ENCODE measurements at regions not wholly inside any gene's neighbourhood (a gene's known extent, or its start where the extent isn't known, plus 50 kb on each side); places are given as distances from the start of the nearest gene placed in this dataset.

DNA sequence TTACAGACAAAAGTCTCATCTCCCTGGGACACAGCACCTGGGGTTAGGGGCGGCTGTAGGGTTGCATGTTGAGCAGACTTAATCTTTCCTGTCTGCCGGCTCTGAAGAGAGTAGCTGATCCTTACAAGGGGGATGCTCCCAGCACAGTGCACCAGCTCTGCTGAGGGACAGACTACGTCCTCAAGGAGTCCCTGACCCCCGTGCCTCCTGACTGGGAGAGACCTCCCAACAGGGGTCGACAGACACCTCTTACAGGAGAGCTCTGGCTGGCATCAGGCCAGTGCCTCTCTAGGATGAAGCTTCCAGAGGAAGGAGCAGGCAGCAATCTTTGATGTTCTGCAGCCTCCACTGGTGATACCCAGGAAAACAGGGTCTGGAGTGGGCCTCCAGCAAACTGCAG lies 506.0 kb upstream of the FMR1 start:
- no peak for DNase-seq
- in situ Hi-C loops (cut with MboI; ENCODE audit: low pct_unique_long_range_greater_than_20kb, low sequenced_read_pairs), result no loop called here

DNA sequence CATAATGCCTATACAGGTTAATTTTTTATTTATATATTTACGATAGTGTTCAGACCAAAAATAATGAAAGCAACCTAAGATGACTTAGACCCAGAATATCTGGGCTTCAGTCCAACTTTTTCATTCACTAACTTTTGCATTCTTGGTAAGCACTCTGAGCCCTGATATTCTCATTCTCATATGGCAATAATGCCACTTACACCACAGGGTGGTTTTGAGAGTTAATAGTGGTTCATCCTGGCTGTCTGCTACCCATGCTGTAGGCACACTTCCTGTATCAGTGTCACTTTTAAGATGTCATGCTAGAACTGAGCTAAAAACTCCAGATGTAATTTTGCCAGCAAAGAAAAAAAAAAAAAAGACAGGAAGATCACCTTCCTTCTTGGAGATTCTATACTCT lies 508.7 kb upstream of the FMR1 start:
- in situ Hi-C loops (cut with MboI; ENCODE audit: low pct_unique_long_range_greater_than_20kb, low sequenced_read_pairs), result no loop called here
- DNase-seq, result no peak

DNA sequence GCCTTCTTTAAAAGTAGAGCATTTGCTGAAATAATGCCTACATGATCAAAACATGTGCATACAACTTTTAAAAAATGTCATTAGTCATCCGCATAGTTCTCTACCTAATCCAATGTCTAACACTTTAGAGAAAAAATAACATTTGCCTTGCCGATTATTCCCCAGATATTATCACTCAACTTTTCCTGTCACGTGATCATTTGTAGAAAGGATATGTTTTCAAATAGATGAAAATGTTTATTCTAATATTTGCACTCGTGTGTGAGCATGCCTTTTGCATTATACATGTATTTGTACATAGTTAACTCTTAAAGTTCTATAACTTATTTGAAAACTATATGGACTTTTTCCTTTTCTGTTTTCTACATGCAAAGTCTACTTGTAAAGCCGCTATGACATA lies 533.0 kb upstream of the FMR1 start:
- in situ Hi-C loops (cut with MboI; ENCODE audit: low pct_unique_long_range_greater_than_20kb, low sequenced_read_pairs), result no loop called here
- no peak for DNase-seq

DNA sequence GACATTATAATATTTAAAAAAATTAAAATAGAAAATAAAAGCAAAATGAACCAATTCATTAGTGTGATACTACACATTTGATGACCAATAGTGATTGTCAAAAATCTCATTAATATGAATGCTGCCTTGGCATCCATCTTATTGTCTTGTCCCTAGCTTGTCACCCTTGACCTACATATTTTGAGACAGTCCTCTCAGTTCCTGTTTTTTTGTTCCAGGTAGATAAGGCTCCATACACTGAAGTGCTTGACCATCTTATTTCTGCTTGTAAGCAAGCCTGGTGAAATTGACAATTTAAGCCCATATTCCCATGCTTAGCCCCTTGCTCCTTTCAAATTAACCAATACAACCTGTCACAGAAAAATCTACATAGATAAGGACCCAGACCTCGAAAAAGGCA lies 534.0 kb upstream of the FMR1 start:
- no peak for DNase-seq
- in situ Hi-C loops (cut with MboI; ENCODE audit: low pct_unique_long_range_greater_than_20kb, low sequenced_read_pairs), result no loop called here

DNA sequence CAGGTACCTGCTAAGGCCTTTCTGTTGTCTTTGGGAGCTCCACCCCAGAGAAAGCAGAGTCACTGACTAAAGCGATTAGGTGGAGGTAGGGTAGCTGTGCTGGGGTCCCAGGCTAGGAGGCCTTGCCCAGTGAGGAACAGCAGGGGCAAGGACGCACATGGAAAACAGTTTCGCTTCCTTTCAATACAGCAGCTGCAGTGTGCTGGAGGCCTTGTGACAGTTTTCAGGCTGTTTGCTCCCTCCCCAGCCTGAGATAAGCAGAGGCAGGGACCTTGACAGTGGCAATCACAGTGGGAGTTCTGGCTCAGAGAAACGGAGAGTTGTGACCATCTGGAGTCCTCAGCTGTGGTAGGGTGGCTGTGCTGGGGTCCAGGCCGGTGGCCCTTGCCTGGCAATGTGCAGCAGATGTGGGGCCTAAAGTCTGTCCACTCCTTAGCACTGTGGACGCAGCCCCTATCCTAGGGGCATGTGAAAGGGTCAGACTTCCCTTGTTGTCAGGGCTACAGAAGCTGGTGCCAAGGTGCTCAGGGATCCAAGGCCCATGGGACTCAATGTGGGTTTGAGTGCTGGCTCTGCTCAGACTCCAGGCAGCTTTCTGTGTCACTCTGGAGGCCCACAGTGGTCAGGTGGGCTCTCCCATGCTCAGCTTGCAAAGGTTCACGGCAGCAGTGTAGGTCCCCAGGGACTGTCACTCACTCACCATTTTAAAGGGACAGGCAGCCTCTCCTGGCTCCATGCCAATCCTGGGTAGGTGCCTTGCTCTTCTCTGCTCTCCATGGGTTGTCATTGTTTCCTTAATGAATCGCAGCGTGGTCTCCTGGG lies 534.9 kb upstream of the FMR1 start:
- DNase-seq, result no peak
- in situ Hi-C loops (cut with MboI; ENCODE audit: low pct_unique_long_range_greater_than_20kb, low sequenced_read_pairs), result no loop called here

DNA sequence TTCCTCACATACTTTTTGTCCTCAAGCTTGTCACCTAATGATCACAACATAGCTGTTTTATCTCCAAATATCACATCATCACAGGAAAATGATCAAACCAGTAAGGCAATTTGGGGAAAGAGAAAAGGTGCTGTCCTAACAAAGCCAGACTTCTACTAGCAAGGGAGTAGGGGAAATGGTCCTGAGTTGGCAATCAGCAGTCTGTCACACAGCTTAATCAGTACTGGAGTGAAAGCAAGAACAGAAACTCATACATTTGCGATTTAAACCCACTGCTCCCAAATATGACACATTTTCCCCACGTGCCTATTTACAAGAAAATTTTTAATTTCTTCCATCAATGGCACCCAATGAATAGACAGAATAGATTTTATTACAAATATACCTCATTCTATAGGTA lies 546.8 kb upstream of the FMR1 start:
- no peak for DNase-seq
- in situ Hi-C loops (cut with MboI; ENCODE audit: low pct_unique_long_range_greater_than_20kb, low sequenced_read_pairs), result no loop called here

DNA sequence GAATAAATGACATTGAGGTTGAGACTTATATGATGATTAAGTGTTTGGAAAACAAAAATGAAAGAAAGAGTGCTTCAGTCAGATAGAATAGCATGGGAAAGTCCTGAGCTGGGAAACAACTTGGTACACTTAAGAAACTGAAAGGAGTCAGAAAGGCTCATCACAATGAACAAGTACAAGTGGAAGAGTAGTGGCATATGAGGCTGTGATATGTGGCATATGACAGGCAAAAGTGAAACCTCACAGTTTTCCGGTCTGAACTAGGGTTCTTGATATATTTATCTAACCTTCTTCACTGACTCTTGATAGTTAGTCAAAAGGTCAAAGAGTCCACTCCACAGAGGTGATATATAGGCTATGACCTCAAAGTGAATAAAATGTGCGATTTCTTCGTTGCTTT lies 537.1 kb upstream of the CXorf51A start:
- in situ Hi-C loops (cut with MboI; ENCODE audit: low pct_unique_long_range_greater_than_20kb, low sequenced_read_pairs), result no loop called here
- DNase-seq, result no peak

DNA sequence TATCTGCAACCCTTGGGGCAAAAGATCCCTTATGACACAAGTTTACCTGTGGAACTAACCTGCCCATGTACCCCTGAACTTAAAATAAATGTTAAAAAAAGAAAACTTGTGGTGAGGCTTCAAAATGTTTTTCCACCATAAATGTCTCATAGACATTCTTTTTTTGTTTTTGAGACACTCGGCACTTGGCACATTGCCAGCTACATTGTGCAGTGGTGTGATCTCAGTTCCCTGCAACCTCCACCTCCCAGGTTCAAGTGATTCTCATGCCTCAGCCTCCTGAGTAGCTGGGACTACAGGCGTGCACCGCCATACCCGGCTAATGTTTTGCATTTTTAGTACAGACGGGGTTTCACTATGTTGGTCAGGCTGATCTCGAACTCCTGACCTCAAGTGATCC lies 528.9 kb upstream of the CXorf51A start:
- in situ Hi-C loops (cut with MboI; ENCODE audit: low pct_unique_long_range_greater_than_20kb, low sequenced_read_pairs), result no loop called here
- DNase-seq, result peak; percentile 1

DNA sequence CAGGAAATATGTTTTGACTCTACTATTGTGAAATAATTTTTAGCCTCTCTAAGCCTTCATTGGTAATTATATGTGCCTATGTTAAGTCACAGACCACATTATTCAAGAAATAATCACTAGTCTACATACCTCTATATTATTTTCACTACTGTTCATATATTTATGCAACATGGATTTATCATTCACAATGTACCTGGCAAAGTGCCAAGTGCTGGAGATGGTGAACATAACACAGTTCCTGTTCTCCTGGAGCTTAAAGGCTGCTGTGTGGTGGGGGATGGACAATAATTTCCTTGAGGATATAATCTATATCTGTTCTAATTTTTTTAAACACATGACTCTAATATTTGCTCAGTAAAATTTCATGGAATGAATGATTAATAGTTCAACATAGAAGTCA lies 527.7 kb upstream of the CXorf51A start:
- in situ Hi-C loops (cut with MboI; ENCODE audit: low pct_unique_long_range_greater_than_20kb, low sequenced_read_pairs), result no loop called here
- DNase-seq, result no peak

DNA sequence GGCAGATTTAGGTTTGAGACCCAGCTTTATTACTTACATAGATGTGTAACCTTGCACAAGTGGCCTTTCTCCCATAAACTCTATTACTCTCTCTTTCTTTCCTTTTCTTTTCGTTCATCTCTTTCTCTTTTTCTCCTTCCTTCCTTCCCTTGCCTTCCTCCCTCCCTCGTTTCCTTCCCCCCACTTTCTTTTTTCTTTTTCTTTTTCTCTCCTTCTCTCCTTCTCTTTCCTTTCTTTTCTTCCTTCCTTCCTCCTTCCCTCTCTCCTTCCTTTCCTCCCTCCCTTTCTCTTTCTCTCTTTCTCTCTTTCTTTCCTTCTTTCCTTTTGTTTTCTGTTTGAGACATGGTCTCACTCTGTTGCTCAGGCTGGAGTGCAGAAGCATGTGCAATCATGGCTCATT lies 526.4 kb upstream of the CXorf51A start:
- no peak for DNase-seq
- in situ Hi-C loops (cut with MboI; ENCODE audit: low pct_unique_long_range_greater_than_20kb, low sequenced_read_pairs), result no loop called here

DNA sequence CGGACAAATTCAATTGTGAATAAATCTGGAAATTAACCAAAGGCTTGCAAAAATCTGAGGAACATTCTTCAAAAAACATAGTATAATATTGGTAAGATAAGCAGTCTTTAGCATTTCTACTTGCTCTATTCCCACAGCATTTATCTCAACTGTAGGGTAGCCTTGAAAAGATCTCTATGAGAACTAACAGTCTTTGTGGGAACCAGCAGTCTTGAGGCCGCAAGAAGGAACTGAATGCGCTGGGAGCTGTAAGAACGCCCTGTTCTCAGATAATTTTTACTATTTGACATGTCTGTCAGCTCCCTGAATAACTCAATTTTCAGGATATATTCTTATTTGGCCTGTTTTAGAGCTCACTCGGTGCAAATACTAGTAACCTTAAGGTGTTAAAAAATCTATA lies 519.3 kb upstream of the CXorf51A start:
- no peak for DNase-seq
- in situ Hi-C loops (cut with MboI; ENCODE audit: low pct_unique_long_range_greater_than_20kb, low sequenced_read_pairs), result no loop called here

DNA sequence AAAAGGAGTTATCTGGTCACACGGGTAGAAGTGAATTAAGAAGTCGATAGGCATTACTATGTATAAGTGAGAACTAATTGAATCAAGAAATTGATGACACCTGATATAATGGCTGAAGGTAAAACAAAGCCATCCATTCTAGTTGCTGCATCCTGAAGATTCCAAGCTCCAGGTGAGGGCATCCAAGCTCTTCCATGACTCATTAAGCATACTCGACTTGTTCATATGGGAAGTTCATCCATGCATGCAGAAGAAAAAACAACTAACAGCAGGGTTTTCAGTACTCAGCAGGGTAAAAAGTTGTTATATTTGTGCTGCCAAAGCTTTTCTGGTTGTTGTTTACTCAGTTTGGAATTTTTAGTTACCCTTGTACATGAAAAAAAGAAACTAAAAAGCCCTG lies 508.0 kb upstream of the CXorf51A start:
- in situ Hi-C loops (cut with MboI; ENCODE audit: low pct_unique_long_range_greater_than_20kb, low sequenced_read_pairs), result no loop called here

DNA sequence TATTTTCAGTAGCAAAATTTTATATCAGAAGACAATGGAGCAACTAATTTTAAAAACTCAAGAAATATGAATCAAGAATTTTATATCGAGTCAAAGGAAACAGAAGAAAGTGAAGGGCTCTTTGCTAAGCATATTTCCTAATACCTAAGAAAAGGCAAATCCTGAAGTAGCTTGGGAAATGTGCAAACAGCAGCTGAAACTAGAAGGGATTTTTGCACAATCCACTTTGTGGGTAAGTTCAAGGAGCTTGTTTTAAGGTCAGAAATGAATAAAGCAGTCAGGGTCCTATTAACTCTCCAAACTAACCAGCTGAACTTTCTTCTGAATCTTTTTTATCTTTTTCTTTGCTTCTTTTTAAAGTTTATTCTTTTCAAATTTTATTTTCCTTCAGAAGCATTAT lies 500.9 kb upstream of the CXorf51A start:
- in situ Hi-C loops (cut with MboI; ENCODE audit: low pct_unique_long_range_greater_than_20kb, low sequenced_read_pairs), result no loop called here

More for the DNA sequence above, 508.0 kb upstream of the CXorf51A start:
- DNase-seq, result no peak

More for the DNA sequence above, 500.9 kb upstream of the CXorf51A start:
- no peak for DNase-seq

Measured in KBM-7 (cell line).